Activated naive CD8-positive, alpha-beta T cell (primary cell): ENCODE measurements at regions not wholly inside any gene's neighbourhood (a gene's known extent, or its start where the extent isn't known, plus 50 kb on each side); places are given as distances from the start of the nearest gene placed in this dataset.

ENCODE experiments used
- H3K27ac Mint-ChIP-seq: one replicate; pipeline ENCODE4 v1.8.0; 2021; ENCODE audit warnings: mixed read lengths
- H3K27me3 Mint-ChIP-seq: one replicate; pipeline ENCODE4 v1.8.0; 2021; ENCODE audit warnings: mixed read lengths
- H3K36me3 Mint-ChIP-seq: one replicate; pipeline ENCODE4 v1.8.0; 2021; ENCODE audit warnings: mixed read lengths
- H3K4me1 Mint-ChIP-seq: one replicate; pipeline ENCODE4 v1.8.0; 2021; ENCODE audit warnings: low read depth, mixed read lengths
- H3K4me3 Mint-ChIP-seq: one replicate; pipeline ENCODE4 v1.8.0; 2021; ENCODE audit warnings: mild to moderate bottlenecking, mixed read lengths
- H3K9me3 Mint-ChIP-seq: one replicate; pipeline ENCODE4 v1.8.0; 2021; ENCODE audit warnings: low read depth, mixed read lengths

DNA sequence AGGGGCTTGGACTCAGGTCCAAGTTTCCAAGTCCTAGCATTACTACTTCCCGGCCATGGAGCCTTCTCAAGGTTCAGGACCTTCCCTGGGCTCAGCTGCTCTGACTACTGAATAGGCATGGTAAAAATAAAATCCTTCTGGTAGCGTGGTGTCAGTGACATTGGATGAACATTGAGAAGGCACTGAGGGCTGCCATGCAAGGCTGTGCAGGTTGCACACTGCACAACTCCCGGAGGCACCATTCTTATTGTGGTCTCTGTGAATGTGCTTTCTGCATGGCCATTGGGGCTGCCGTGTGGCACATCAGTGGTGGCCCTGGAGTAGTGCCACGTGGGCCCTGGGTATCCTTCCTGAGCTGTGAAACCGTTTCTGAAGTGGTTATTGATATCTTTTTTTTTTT, 250.2 kb upstream of the CIBAR2 start:
- Mint-ChIP-seq H3K36me3 (no peaks in the 10 kb centered on the region), H3K4me3 (no peak overlapping the region), H3K4me1 (no peaks in the 10 kb centered on the region), H3K27ac (no peak overlapping the region), H3K9me3 (no peaks in the 10 kb centered on the region), H3K27me3 (no peaks in the 10 kb centered on the region)

DNA sequence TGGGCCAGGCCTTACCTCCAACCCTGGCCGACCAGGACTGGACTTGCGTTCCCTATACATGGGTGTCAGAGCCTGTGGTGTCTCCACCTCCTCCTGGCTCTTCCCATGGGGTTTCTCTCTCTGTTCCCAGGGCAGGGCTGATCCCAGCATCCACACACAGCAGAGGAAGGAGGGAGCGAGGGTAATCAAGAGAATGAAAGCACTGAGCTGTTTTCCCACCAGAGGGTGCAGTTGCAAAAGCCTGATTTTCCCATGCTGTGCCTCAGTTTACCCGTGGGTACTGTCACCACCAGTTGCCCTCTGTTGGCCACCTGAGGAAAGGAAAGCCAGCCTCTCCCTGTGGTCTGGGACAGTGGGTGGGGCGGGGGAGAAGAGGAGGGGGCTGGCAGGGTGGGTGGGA, 249.7 kb upstream of the GSE1 start:
- H3K4me3 Mint-ChIP-seq: no peak overlapping the region
- H3K4me1 Mint-ChIP-seq: no peaks in the 10 kb centered on the region
- H3K9me3 Mint-ChIP-seq: no peaks in the 10 kb centered on the region
- no peak overlapping the region for H3K27ac Mint-ChIP-seq
- no peaks in the 10 kb centered on the region for H3K27me3 Mint-ChIP-seq
- H3K36me3 Mint-ChIP-seq: no peaks in the 10 kb centered on the region

DNA sequence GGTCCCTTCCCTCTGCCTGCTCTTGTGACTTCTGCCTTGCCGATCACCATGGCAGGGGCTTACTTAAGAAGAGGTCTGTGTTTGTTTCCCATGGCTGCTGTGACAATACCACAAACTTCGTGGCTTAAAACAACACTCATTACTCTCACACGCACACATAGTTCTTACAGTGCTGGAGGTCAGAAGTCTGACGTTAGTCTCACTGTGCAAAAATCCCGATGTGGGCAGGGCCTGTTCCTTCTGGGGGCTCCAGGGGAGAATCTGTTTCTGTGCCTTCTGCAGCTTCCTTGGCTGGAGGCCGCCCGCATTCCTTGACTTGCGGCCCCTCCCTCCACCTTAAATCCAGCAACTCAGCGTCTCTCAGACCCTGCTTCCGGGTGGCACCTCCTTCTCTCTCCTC, 249.2 kb upstream of the GSE1 start:
- Mint-ChIP-seq H3K4me3 (no peak overlapping the region), H3K4me1 (no peaks in the 10 kb centered on the region), H3K9me3 (no peaks in the 10 kb centered on the region), H3K27me3 (no peaks in the 10 kb centered on the region), H3K36me3 (no peaks in the 10 kb centered on the region), H3K27ac (no peak overlapping the region)

DNA sequence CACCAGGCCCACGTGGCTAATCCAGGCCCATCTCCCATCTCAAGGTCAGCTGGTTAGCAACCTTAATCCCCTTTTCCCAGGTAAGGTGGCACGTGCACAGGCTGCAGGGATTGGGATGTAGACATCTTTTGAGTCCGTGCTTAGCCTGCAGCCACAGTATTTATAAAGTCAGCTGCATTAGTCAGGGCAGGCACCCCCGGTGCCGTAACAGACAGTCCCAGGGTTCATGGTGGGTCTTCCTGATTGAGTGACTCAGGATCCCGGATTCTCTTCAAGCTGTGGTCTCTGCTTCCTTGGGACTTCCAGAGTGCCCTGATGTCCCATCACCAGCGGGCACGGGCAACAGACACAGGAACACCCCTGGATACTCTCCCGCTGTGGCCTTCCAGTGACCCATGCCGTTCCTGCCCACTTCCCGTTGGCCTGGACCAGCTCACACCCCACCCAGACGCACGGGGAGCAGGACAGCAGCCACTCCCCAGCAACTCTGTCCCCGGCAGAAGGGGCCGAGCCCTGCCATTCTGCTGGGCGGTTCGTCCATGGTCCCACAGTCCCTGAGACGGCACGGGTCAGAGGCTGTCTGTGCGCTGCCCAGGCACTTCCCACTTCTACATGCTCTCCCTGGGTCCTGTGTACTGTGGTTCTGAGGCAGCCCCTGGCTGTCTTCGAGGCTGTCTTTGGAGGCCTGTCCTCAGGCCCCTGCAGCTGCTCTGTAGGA, 248.6 kb upstream of the GSE1 start:
- Mint-ChIP-seq H3K36me3 (no peaks in the 10 kb centered on the region), H3K27me3 (no peaks in the 10 kb centered on the region), H3K27ac (no peak overlapping the region), H3K4me3 (no peak overlapping the region), H3K4me1 (no peaks in the 10 kb centered on the region), H3K9me3 (no peaks in the 10 kb centered on the region)

DNA sequence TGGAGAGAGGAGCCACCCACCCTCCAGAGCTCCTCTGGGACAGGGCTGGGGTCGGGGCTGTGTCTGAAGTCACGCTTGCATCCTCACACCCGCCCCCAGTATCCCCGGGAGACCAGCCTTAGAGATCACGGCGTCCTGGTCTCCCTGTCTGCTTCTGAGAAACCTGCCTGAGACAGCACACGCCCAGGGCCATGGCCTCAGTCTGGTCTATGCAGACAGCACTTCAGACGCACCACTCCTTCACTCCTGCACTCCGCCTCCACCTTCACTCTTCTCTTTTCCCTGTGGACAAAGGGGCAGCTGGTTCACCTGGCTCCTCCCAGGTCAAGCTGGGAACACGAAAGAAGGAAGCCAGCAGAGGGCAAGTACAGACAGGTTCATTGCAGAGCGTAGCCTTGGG, 248.0 kb upstream of the GSE1 start:
- no peaks in the 10 kb centered on the region for H3K27me3 Mint-ChIP-seq
- no peaks in the 10 kb centered on the region for H3K4me1 Mint-ChIP-seq
- no peak overlapping the region for H3K27ac Mint-ChIP-seq
- no peaks in the 10 kb centered on the region for H3K36me3 Mint-ChIP-seq
- H3K9me3 Mint-ChIP-seq: no peaks in the 10 kb centered on the region
- no peak overlapping the region for H3K4me3 Mint-ChIP-seq

DNA sequence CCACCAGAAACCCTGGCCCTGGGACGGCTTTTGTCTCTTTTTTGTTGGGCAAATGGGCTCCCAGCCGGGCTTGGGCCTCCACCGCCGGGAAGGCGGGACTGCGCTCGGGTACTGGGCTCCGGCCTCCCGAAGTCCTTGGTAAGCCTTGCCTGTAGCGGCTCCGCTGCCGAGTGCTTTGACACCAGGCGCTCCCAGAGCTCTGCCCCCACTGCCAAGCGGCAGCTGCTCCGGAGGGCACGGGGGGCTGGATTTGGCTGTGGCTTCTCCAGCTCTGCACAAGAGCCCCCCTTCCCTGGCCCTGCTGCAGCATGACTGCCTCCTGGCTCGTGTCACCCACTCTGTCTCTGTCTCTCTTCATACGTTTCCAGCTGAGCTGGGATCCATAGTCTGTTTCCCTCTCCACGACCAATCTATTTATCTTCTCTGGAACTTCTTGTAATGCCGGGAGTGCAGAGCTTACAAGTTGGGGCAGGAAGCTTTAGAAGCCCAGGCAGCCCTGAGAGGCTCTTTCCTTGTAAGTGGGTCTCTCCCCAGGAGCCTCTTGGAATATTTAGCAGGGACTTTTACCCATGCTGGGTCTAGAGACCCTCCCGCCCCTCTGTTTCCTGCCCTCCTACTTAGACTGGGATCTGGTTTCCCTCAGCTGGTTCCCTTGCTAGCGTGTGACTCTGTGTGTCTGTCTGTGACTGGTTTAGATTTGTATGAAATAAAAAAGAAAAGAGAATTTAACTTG, 246.9 kb upstream of the GSE1 start:
- H3K27ac Mint-ChIP-seq: no peak overlapping the region
- no peak overlapping the region for H3K4me3 Mint-ChIP-seq
- H3K36me3 Mint-ChIP-seq: no peaks in the 10 kb centered on the region
- no peaks in the 10 kb centered on the region for H3K27me3 Mint-ChIP-seq
- no peaks in the 10 kb centered on the region for H3K9me3 Mint-ChIP-seq
- no peaks in the 10 kb centered on the region for H3K4me1 Mint-ChIP-seq

DNA sequence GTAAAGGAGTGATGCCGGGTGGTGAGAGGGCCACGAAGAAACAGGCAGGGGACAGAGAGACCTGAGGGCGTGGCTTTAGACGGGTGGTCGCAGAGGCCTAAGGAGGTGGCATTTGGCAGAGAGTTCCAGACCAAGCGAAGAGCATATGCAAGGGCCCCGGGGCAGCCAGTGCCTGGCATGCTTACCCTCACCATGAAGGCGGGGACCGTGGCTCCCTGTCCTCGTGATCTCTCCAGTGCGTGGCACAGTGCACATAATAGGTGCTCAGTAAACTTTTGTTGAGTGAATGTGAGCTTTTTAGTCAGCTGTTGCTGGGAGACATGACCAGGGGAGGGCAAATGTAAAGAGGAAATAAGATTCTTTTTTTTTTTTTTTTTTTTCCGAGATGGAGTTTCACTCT, 245.6 kb upstream of the GSE1 start:
- Mint-ChIP-seq H3K9me3 (no peaks in the 10 kb centered on the region), H3K36me3 (no peaks in the 10 kb centered on the region), H3K27ac (no peak overlapping the region), H3K4me1 (no peaks in the 10 kb centered on the region), H3K4me3 (no peak overlapping the region), H3K27me3 (no peaks in the 10 kb centered on the region)

DNA sequence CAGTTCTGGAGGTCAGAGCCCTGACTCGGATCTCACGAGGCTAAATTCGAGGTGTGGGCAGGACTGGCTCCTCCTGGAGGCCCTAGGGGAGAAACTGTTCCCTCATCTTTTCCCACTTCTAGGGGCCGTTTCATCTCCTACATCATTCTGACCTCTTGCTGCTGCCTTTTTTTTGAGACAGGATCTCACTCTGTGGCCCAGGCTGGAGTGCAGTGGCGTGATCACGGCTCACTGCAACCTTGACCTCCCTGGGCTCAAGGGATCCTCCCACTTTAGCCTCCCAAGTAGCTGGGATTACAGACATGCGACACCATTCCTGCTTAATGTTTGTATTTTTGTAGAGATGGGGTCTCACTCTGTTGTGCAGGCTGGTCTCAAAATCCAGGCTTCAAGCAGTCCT, 244.1 kb upstream of the GSE1 start:
- H3K9me3 Mint-ChIP-seq: no peaks in the 10 kb centered on the region
- no peak overlapping the region for H3K27ac Mint-ChIP-seq
- peaks cover 6% of the 10 kb centered on the region for H3K4me1 Mint-ChIP-seq
- H3K27me3 Mint-ChIP-seq: no peaks in the 10 kb centered on the region
- no peak overlapping the region for H3K4me3 Mint-ChIP-seq
- no peaks in the 10 kb centered on the region for H3K36me3 Mint-ChIP-seq

DNA sequence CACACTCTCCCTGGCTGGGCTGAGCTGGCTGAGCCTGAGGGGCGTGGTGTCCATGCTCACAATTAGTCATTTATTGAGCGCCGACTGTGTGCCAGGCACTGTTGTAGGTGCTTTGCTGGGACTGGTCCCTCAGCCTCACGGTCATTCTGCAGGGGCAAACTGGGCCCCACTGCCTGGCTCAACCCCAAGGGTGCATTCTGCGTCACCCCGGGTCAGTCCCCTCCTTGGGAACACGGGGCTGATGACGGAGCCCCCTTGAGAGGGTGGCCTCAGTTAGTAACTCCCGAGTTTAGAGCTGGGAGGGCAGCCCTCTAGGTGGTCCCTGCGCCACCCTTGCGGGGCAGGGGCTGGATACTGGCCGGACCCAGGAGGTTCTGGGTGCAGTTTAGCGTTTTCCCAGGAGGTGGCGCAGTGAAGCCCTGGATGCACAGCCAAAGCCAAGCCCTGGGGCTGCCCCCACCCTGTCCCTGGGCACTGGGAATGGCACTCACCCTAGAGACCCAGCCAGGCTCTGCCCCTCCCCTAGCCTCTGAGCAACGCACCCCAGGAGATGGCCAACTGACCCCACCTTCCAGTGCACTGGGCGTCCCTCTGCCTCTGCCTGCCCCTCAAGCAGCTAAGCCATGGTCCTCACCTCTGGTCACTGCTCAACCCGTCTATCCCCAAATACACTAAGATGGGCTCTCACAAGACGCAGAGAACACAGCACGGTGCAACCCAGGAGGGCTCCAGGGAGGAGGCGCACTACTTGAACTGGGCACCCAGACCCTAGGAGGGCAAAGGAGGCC, 243.2 kb upstream of the GSE1 start:
- no peak overlapping the region for H3K4me3 Mint-ChIP-seq
- H3K4me1 Mint-ChIP-seq: peaks cover 6% of the 10 kb centered on the region
- no peak overlapping the region for H3K27ac Mint-ChIP-seq
- no peaks in the 10 kb centered on the region for H3K9me3 Mint-ChIP-seq
- H3K27me3 Mint-ChIP-seq: no peaks in the 10 kb centered on the region
- H3K36me3 Mint-ChIP-seq: no peaks in the 10 kb centered on the region

DNA sequence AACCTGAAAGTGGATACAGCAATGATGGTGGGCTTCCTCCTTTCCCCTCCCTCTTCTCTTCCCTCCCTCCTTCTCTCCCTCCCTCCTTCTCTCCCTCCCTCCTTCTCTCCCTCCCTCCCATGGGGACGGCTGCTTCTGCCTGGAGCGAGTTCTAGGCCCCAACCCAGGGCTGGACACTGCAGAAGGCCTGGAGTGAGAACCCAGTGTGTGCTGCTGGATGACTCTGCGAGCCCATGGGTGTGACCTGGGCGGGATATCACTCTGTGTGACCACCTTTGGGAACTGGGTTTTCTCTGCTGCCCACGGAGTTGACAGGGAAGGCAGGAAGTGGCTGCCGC, 242.6 kb upstream of the GSE1 start:
- no peaks in the 10 kb centered on the region for H3K9me3 Mint-ChIP-seq
- no peak overlapping the region for H3K4me3 Mint-ChIP-seq

DNA sequence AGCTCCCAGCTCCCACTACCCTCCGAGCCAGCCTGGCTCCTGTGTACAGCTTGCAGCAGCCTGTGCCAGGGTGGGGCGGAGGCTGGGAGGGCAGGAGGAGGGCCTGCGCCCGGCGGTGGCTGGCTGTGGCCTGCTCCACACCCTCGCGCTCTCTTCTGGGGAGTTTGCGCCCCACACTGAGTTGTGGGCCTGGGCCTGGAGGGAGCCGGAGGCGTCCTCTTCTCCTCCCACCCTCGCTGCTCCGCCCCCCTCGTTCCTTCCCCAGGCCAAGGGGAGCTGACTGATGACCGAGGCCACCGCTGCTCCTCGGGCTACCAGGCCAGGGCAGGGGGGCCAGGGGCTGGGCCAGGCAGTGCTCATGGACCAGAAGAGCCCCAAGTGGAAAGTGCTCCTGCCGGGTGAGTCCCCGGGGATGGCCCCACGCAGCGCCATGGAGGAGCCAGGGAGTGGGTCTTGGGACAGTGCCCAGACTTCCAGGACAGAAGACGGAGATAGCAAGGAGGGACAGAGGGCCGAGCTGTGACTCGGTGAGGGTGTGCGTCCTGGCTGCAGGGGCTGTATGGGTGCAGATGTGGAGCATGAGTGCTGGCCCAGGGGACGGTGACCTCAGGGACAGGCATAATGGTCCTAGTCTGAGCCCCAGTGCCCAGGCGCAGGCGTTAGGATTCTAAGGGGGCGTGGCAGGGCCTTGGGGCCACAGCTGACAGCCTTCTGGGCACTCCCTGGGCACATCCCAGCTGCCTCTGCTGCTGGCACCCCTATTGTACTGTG, 242.1 kb upstream of the GSE1 start:
- Mint-ChIP-seq H3K9me3 (no peaks in the 10 kb centered on the region), H3K4me1 (peaks cover 6% of the 10 kb centered on the region), H3K36me3 (no peaks in the 10 kb centered on the region), H3K27me3 (no peaks in the 10 kb centered on the region), H3K27ac (no peak overlapping the region), H3K4me3 (no peak overlapping the region)

More for the DNA sequence above, 242.6 kb upstream of the GSE1 start:
- Mint-ChIP-seq H3K36me3 (no peaks in the 10 kb centered on the region), H3K4me1 (peaks cover 6% of the 10 kb centered on the region), H3K27me3 (no peaks in the 10 kb centered on the region), H3K27ac (no peak overlapping the region)

DNA sequence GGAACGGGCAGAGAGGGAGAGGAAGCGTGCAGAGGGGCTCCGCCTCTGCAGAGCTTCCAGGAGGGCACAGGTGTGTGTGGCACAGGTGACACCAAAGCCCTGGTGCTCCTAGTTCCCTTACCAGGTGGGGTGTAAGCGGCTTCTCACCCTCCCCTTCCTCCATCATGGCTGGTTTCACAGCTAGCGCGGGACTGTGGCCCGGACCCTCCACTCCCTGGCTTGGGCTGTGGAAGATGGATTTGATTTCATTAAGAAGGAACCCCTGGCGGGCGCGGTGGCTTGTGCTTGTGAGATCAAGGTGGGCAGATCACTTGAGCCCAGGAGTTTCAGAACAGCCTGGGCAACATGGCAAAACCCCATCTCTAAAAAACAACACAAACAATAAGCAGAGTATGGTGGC, 241.2 kb upstream of the GSE1 start:
- Mint-ChIP-seq H3K9me3 (no peaks in the 10 kb centered on the region), H3K27me3 (no peaks in the 10 kb centered on the region), H3K4me1 (peaks cover 6% of the 10 kb centered on the region), H3K4me3 (no peak overlapping the region), H3K27ac (no peak overlapping the region), H3K36me3 (no peaks in the 10 kb centered on the region)

DNA sequence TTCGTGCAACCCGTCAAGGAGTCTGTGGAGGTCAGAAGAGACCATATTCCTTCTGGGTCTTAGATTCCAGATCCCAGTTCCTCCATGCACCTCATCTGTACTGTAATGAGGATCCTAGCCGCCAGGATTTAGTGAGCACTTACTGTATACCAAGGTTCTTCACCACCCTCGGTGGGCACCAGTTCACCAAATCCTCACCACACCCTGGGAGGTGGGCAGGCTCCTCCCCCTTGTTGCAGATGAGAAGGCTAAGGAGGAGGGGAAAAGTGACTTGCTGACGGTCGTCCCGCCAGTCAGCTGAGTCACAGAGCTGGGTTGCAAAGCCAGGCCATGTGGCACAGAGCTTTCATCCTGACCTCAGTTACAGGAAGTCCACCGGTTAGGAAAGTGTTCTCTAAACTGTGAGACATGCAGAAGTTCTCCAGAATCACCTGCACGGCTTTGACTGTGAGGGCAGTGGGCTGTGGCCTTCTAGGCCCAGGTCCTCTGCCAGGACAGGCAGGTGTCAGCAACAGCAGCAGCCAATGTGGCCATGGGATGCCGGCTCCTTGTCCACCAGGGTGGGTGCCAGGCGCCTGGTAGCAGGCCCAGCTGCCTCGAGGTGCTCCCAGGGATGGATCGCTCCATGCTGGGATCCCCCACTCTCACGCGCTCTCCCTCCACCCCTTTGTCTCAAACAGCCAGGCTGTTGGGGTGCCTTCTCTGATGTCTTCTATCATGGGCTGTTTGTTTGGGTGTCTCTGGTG, 240.3 kb upstream of the GSE1 start:
- Mint-ChIP-seq H3K27me3 (no peaks in the 10 kb centered on the region), H3K9me3 (no peaks in the 10 kb centered on the region), H3K27ac (no peak overlapping the region), H3K4me3 (no peak overlapping the region), H3K36me3 (no peaks in the 10 kb centered on the region), H3K4me1 (peaks cover 6% of the 10 kb centered on the region)

DNA sequence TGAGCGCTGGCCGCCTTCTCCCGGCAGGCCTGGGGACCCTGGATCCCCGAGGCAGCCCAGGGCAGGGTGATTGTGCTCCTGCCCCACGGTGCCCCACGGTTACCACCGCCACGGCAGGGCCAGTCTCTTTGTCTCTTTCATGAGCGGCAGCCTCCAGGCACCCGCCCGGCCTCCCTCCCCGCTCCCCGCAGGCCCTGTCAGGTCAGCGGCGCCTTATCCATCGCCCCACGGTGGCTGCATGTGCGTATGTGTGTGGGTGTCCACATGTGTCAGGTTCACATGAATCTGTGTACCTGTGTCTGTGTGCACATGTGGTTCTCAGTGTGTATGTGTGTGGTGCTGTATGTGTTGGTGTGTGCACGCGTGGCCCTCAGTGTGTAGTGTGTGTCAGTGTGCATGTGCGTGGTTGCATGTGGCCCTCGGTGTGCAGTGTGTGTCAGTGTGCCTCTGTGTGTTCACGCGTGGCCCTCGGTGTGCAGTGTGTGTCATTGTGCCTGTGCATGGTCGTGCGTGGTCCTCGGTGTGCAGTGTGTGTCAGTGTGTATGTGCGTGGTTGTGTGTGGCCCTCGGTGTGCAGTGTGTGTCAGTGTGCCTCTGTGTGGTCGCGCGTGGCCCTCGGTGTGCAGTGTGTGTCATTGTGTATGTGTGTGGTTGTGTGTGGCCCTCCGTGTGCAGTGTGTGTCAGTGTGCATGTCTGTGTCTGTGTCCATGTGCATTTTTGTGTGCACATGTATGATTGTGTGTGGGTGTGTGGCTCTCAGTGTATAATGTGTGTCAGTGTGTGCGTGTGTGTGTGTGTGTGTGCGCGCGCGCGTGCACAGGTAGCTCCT, 239.2 kb upstream of the GSE1 start:
- no peaks in the 10 kb centered on the region for H3K27me3 Mint-ChIP-seq
- no peaks in the 10 kb centered on the region for H3K36me3 Mint-ChIP-seq

More for the DNA sequence above, 239.2 kb upstream of the GSE1 start:
- H3K4me3 Mint-ChIP-seq: no peak overlapping the region
- H3K4me1 Mint-ChIP-seq: peaks cover 6% of the 10 kb centered on the region
- no peak overlapping the region for H3K27ac Mint-ChIP-seq
- H3K9me3 Mint-ChIP-seq: no peaks in the 10 kb centered on the region
